GM23248 (cell line): ENCODE measurements at regions not wholly inside any gene's neighbourhood (a gene's known extent, or its start where the extent isn't known, plus 50 kb on each side); places are given as distances from the start of the nearest gene placed in this dataset.

Experiments
- EZH2 ChIP-seq: fragments of 200-600 bp; sonication (generic); IDR thresholded peaks from 2 replicates; pipeline ENCODE4 v1.6.1; 2018; ENCODE audit warnings: antibody characterized with exemption, mild to moderate bottlenecking; ENCODE audit not compliant: insufficient read depth, poor library complexity, severe bottlenecking
- EZH2phosphoT487 ChIP-seq: fragments of 200-600 bp; sonication (generic); IDR thresholded peaks from 2 replicates; pipeline ENCODE4 v1.6.1; 2018; ENCODE audit warnings: antibody characterized with exemption, moderate library complexity, mild to moderate bottlenecking, low read depth; ENCODE audit not compliant: insufficient read depth

DNA sequence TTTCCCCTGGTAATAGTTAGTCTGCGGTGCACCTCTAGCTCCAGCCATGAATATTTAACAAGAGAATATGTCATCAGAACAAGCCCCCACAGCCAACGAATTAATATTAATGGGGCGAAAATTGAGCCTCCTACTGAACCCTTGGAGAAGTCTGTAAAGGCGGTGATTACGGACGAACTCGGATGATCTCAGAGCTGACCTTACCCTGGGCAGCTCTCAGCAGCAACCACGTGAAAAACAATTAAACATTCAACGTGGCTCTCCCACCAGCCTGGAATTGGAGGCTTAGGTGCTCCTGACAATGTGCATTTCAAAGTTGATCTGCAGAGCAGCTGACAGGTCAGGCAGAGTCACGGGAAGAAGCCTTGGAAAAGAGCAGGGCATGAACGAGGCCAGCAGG lies 407.6 kb upstream of the MYT1L start:
- TF ChIP-seq EZH2phosphoT487 (no peak), EZH2 (no peak)
